NB4 (cell line): ENCODE measurements at regions not wholly inside any gene's neighbourhood (a gene's known extent, or its start where the extent isn't known, plus 50 kb on each side); places are given as distances from the start of the nearest gene placed in this dataset.

Source experiments
- CTCF ChIP-seq: IDR thresholded peaks from one replicate; pipeline ENCODE4 v1.5.1; 2012; ENCODE audit warnings: low read depth, low read length
- MAX ChIP-seq: IDR thresholded peaks from 2 replicates; pipeline ENCODE4 v1.6.1; 2011; ENCODE audit warnings: low read depth, low read length
- MYC ChIP-seq: IDR thresholded peaks from 2 replicates; pipeline ENCODE4 v1.6.1; 2011; ENCODE audit warnings: low read depth, low read length
- POLR2A ChIP-seq: IDR thresholded peaks from 2 replicates; pipeline ENCODE4 v1.6.1; 2011; ENCODE audit warnings: mild to moderate bottlenecking; ENCODE audit not compliant: insufficient read length; ENCODE audit errors: extremely low read depth

- TF ChIP-seq POLR2A = no peak
- TF ChIP-seq CTCF = no peak
- no peak for TF ChIP-seq MYC
- TF ChIP-seq MAX = no peak
These were observed 63.3 kb downstream of the NOG start for GRCh38 chr17:56656701-56657327.
